ENCODE measurements at regions not wholly inside any gene's neighbourhood (a gene's known extent, or its start where the extent isn't known, plus 50 kb on each side); places are given as distances from the start of the nearest gene placed in this dataset.
A peak's percentile ranks its signal among the peaks of the same experiment; 100 is the strongest.
"Not testable (repeated sequence)": the region's sequence is repeated elsewhere in the genome, so short reads cannot be mapped to it uniquely, and the experiment has no call there.

DNA sequence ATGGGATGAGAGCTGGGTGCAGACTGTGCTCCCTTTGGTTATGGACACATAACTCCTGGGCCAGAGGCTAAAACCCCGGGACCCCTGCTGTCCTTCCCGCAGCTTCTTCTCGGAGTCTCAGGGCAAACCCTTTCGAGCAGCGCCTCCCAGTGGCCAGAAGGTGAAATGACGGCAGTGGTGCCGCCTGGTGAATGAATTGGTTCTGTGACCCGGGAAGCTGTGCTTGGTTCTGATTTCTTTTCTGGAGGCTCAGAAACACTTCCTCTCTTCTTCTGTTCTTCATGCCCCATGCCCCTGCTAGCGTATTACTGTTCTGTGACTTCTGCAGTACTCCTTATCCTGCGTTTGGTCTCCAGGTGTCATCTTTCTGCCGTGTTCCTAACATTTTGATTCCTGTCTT, 104.7 kb upstream of the CCZ1B start:
- H3K27me3 ChIP-seq (replicated peaks in 1 of 4; ENCODE audit: control insufficient read depth in 3 of 4, extremely low read depth in 1 of 4, insufficient read depth in 3 of 4, low read length in 3 of 4); H3K4me1 ChIP-seq (replicated peaks in 1 of 4; ENCODE audit: control insufficient read depth in 3 of 4, insufficient read depth in 4 of 4, low read length in 3 of 4); H3K56ac ChIP-seq (replicated peaks; ENCODE audit: insufficient read length, low read depth, low read length); H3K14ac ChIP-seq (ENCODE audit: insufficient read length); H2BK5ac ChIP-seq (ENCODE audit: low read depth, low read length); H3K9me3 ChIP-seq (ENCODE audit: insufficient read depth in 2 of 2, low read depth in 1 of 2, low read length in 1 of 2); H3K23me2 ChIP-seq (ENCODE audit: low read depth, low read length); H4K91ac ChIP-seq (replicated peaks; ENCODE audit: insufficient read length, low read length); H3K27ac ChIP-seq (ENCODE audit: low read depth, low read length); H3K4me2 ChIP-seq (ENCODE audit: insufficient read depth in 1 of 2, low read depth in 2 of 2, low read length in 2 of 2); H4K5ac ChIP-seq (ENCODE audit: insufficient read length, low read depth, low read length); H2BK20ac ChIP-seq (ENCODE audit: low read length); POLR2A ChIA-PET (ENCODE audit: partially characterized antibody); H4K8ac ChIP-seq (ENCODE audit: extremely low read depth, insufficient read depth, low read length); H3K79me2 ChIP-seq (ENCODE audit: control insufficient read depth in 1 of 2, insufficient read depth in 2 of 2, low read length in 2 of 2); H3K36me3 ChIP-seq (ENCODE audit: control insufficient read depth in 2 of 4, insufficient read depth in 4 of 4, low read length in 3 of 4); H3K18ac ChIP-seq (ENCODE audit: extremely low read depth, low read length); H4K20me1 ChIP-seq (replicated peaks in 1 of 2; ENCODE audit: control insufficient read depth in 1 of 2, insufficient read depth in 2 of 2, low read length in 2 of 2); H3K4me3 ChIP-seq (ENCODE audit: extremely low read depth in 1 of 4, insufficient read depth in 2 of 4, low read depth in 3 of 4, low read length in 4 of 4); H2BK12ac ChIP-seq (ENCODE audit: low read depth, low read length); H3K4ac ChIP-seq (replicated peaks; ENCODE audit: insufficient read length, low read depth, low read length); H3K23ac ChIP-seq (ENCODE audit: insufficient read length); H2AFZ ChIP-seq (ENCODE audit: low read length); H3K9ac ChIP-seq (replicated peaks in 1 of 4; ENCODE audit: extremely low read depth in 1 of 4, low read depth in 3 of 4, low read length in 3 of 4); H3K79me1 ChIP-seq (ENCODE audit: low read depth, low read length); H2BK120ac ChIP-seq (replicated peaks; ENCODE audit: low read depth, low read length); H2AK5ac ChIP-seq (ENCODE audit: low read depth, low read length); H2BK15ac ChIP-seq (ENCODE audit: low read length); FAIRE-seq: not testable (repeated sequence)
- TF ChIP-seq, protein P1, sequence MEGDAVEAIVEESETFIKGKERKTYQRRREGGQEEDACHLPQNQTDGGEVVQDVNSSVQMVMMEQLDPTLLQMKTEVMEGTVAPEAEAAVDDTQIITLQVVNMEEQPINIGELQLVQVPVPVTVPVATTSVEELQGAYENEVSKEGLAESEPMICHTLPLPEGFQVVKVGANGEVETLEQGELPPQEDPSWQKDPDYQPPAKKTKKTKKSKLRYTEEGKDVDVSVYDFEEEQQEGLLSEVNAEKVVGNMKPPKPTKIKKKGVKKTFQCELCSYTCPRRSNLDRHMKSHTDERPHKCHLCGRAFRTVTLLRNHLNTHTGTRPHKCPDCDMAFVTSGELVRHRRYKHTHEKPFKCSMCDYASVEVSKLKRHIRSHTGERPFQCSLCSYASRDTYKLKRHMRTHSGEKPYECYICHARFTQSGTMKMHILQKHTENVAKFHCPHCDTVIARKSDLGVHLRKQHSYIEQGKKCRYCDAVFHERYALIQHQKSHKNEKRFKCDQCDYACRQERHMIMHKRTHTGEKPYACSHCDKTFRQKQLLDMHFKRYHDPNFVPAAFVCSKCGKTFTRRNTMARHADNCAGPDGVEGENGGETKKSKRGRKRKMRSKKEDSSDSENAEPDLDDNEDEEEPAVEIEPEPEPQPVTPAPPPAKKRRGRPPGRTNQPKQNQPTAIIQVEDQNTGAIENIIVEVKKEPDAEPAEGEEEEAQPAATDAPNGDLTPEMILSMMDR (IDR thresholded peaks at IDR 0.05; ENCODE audit: control extremely low read depth in 1 of 3, insufficient read depth in 1 of 3, low read depth in 1 of 3, low read length in 3 of 3), result peak in 1 of 3 experiments; percentile 21; a peak in 1 of 4 replicates
- TF ChIP-seq RAD21 (IDR thresholded peaks at IDR 0.05 in 1 of 2, conservative IDR thresholded peaks at IDR 0.05 in 1 of 2; ENCODE audit: low read depth in 2 of 2, low read length in 2 of 2), result peak; percentile 26 to 39; a peak in 3 of 4 replicates
- DNase-seq (ENCODE audit: low read depth in 1 of 2, low spot score in 2 of 2), result peak in 1 of 2 experiments; percentile 82
- CTCF ChIA-PET (ENCODE audit: partially characterized antibody), result interaction anchor here (0.9 to 1.3 kb wide), 2 partner anchors 272 to 421 kb away, joined by 3 read pairs; no protein-coding TSS in a partner anchor
- WGBS, 2 experiments (ENCODE audit: extremely low coverage in 1 of 2, insufficient coverage in 1 of 2, insufficient read length in 1 of 2, insufficient replicate concordance in 2 of 2, low coverage in 1 of 2, low lambda C conversion rate in 2 of 2, missing lambda C conversion rate in 1 of 2), result 18% methylated on average over 9 of the region's 11 CpGs; no CpG with 5 or more reads in 1 of the 2 experiments
